Trophoblast cell (in vitro differentiated cells and primary cell): ENCODE measurements at regions not wholly inside any gene's neighbourhood (a gene's known extent, or its start where the extent isn't known, plus 50 kb on each side); places are given as distances from the start of the nearest gene placed in this dataset.

Source experiments
- DNase-seq, 2 donors: peaks; one replicate each; pipeline ENCODE4 v3.0.0-alpha.2; 2016
- H2AFZ ChIP-seq: 2 replicates; pipeline ENCODE4 v1.6.1; 2013; ENCODE audit warnings: low read length, moderate library complexity, mild to moderate bottlenecking; ENCODE audit not compliant: insufficient read depth, poor library complexity
- H2AK5ac ChIP-seq: 2 replicates; pipeline ENCODE4 v1.6.1; 2013; ENCODE audit warnings: mild to moderate bottlenecking, low read length
- H2BK120ac ChIP-seq: 2 replicates; pipeline ENCODE4 v1.6.1; 2013; ENCODE audit warnings: low read length, mild to moderate bottlenecking, moderate library complexity; ENCODE audit not compliant: insufficient read depth, poor library complexity
- H2BK12ac ChIP-seq: 2 replicates; pipeline ENCODE4 v1.6.1; 2013; ENCODE audit warnings: mild to moderate bottlenecking, low read length, moderate library complexity
- H2BK5ac ChIP-seq: 2 replicates; pipeline ENCODE4 v1.6.1; 2013; ENCODE audit warnings: low read length, low read depth, moderate library complexity, mild to moderate bottlenecking; ENCODE audit not compliant: poor library complexity
- H3K14ac ChIP-seq: 2 replicates; pipeline ENCODE4 v1.6.1; 2013; ENCODE audit warnings: mild to moderate bottlenecking, low read length
- H3K18ac ChIP-seq: 2 replicates; pipeline ENCODE4 v1.6.1; 2013; ENCODE audit warnings: mild to moderate bottlenecking, low read length
- H3K23ac ChIP-seq: 2 replicates; pipeline ENCODE4 v1.6.1; 2013; ENCODE audit warnings: low read length
- H3K27ac ChIP-seq: 2 replicates; pipeline ENCODE4 v1.5.1; 2013; ENCODE audit warnings: low read depth, mild to moderate bottlenecking, inconsistent platforms, low read length, moderate library complexity
- H3K27me3 ChIP-seq: 2 replicates; pipeline ENCODE4 v1.6.1; 2013; ENCODE audit warnings: inconsistent platforms, mild to moderate bottlenecking, low read length, moderate library complexity; ENCODE audit not compliant: insufficient read depth
- H3K36me3 ChIP-seq, 2 experiments: 1 replicate in 1 of 2; 2 replicates in 1 of 2; pipeline ENCODE4 v1.6.1; 2013; ENCODE audit warnings: low read length in 2 of 2, mild to moderate bottlenecking in 2 of 2, moderate library complexity in 1 of 2; ENCODE audit not compliant: insufficient read depth in 2 of 2, control insufficient read depth in 1 of 2
- H3K4ac ChIP-seq: 2 replicates; pipeline ENCODE4 v1.6.1; 2013; ENCODE audit warnings: low read depth, mild to moderate bottlenecking, low read length, moderate library complexity
- H3K4me1 ChIP-seq, 2 experiments: 1 replicate in 1 of 2; 2 replicates in 1 of 2; pipeline ENCODE4 v1.6.1; 2013; ENCODE audit warnings: low read length in 2 of 2, mild to moderate bottlenecking in 2 of 2, moderate library complexity in 1 of 2; ENCODE audit not compliant: insufficient read depth in 2 of 2, control insufficient read depth in 1 of 2
- H3K4me2 ChIP-seq: 2 replicates; pipeline ENCODE4 v1.6.1; 2013; ENCODE audit warnings: inconsistent platforms, mild to moderate bottlenecking, low read length, moderate library complexity
- H3K4me3 ChIP-seq: 2 replicates; pipeline ENCODE4 v1.5.1; 2013; ENCODE audit warnings: mild to moderate bottlenecking, low read depth, low read length, inconsistent platforms
- H3K79me1 ChIP-seq: one replicate; pipeline ENCODE4 v1.6.1; 2013; ENCODE audit warnings: low read length
- H3K79me2 ChIP-seq: 2 replicates; pipeline ENCODE4 v1.6.1; 2013; ENCODE audit warnings: low read length, mild to moderate bottlenecking; ENCODE audit not compliant: control insufficient read depth, insufficient read depth, poor library complexity
- H3K9ac ChIP-seq: 2 replicates; pipeline ENCODE4 v1.6.1; 2013; ENCODE audit warnings: mild to moderate bottlenecking, low read length
- H3K9me3 ChIP-seq: 2 replicates; pipeline ENCODE4 v1.6.1; 2013; ENCODE audit warnings: low read depth, mild to moderate bottlenecking, control low read depth, inconsistent platforms, low read length; ENCODE audit not compliant: insufficient read depth
- H4K12ac ChIP-seq: 2 replicates; pipeline ENCODE4 v1.6.1; 2013; ENCODE audit warnings: low read depth, mild to moderate bottlenecking, low read length, moderate library complexity
- H4K8ac ChIP-seq: 2 replicates; pipeline ENCODE4 v1.6.1; 2013; ENCODE audit warnings: low read depth, mild to moderate bottlenecking, low read length, moderate library complexity
- H4K91ac ChIP-seq: one replicate; pipeline ENCODE4 v1.6.1; 2013; ENCODE audit warnings: low read depth, mild to moderate bottlenecking, low read length, moderate library complexity
- WGBS: extraction: QIAGEN DNeasy Blood & Tissue Kit; methylation state at CpG from one replicate; pipeline ENCODE4 v1.1.7; 2013; ENCODE audit warnings: missing lambda C conversion rate; ENCODE audit not compliant: insufficient read length, insufficient coverage; ENCODE audit errors: extremely low coverage; 5-methylcytosine and 5-hydroxymethylcytosine counted together

DNA sequence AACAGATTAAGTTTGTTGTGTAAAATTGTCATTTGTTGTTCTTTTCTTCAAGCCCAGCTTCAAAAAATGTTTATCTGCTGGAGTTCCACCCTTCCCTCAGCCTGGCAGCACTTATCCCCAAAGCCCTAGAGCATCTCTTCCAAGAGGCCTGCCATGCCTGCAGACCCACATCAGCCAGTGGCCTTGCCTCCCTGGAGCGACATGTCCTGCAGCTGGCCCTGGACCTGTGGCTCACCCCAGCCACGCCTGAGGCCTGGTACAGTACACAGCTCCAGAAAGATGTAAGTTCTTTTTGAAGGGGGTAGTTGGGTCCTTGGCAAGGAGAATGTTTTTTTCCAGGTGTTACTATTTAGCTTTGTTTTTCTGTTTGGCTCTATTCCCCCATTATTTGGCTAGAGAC, 124.8 kb downstream of the CD164 start:
- no peak overlapping the region for H3K23ac ChIP-seq
- H3K27ac ChIP-seq = no peak overlapping the region
- no peak overlapping the region for H3K4ac ChIP-seq
- DNase-seq = no peak
- no peak overlapping the region for H3K4me2 ChIP-seq
- no peak overlapping the region for H3K4me3 ChIP-seq
- WGBS = no CpG with 5 or more reads among the region's 2 CpGs
- no peak overlapping the region for H4K8ac ChIP-seq
- H4K91ac ChIP-seq = no peak overlapping the region
- no peaks in the 10 kb centered on the region for H3K27me3 ChIP-seq
- no peak overlapping the region for H2AFZ ChIP-seq
- no peaks in the 10 kb centered on the region for H3K36me3 ChIP-seq
- H3K9ac ChIP-seq = no peak overlapping the region
- H3K18ac ChIP-seq = no peak overlapping the region
- no peak overlapping the region for H4K12ac ChIP-seq
- H3K4me1 ChIP-seq = peaks cover 0 to 3% of the 10 kb centered on the region in 2 experiments
- H2AK5ac ChIP-seq = no peak overlapping the region
- no peaks in the 10 kb centered on the region for H3K79me2 ChIP-seq
- H3K9me3 ChIP-seq = no peaks in the 10 kb centered on the region
- H3K14ac ChIP-seq = no peak overlapping the region
- H2BK12ac ChIP-seq = no peak overlapping the region
- no peaks in the 10 kb centered on the region for H3K79me1 ChIP-seq
- no peak overlapping the region for H2BK5ac ChIP-seq
- H2BK120ac ChIP-seq = no peak overlapping the region

- H3K4me1 ChIP-seq = peaks cover 0 to 3% of the 10 kb centered on the region in 2 experiments
- no peak overlapping the region for H3K14ac ChIP-seq
- no peak overlapping the region for H4K12ac ChIP-seq
- H3K4ac ChIP-seq = no peak overlapping the region
- no peak overlapping the region for H2AK5ac ChIP-seq
- no peaks in the 10 kb centered on the region for H3K27me3 ChIP-seq
- DNase-seq = no peak
- H2BK5ac ChIP-seq = no peak overlapping the region
- no peak overlapping the region for H3K9ac ChIP-seq
- H3K18ac ChIP-seq = no peak overlapping the region
- H3K36me3 ChIP-seq = no peaks in the 10 kb centered on the region
- WGBS = no CpG with 5 or more reads among the region's 4 CpGs
- no peak overlapping the region for H3K23ac ChIP-seq
- H3K79me1 ChIP-seq = no peaks in the 10 kb centered on the region
- H3K4me2 ChIP-seq = no peak overlapping the region
- H4K91ac ChIP-seq = no peak overlapping the region
- no peak overlapping the region for H3K4me3 ChIP-seq
- H2AFZ ChIP-seq = no peak overlapping the region
- H3K9me3 ChIP-seq = no peaks in the 10 kb centered on the region
- no peak overlapping the region for H2BK120ac ChIP-seq
- no peak overlapping the region for H3K27ac ChIP-seq
- H4K8ac ChIP-seq = no peak overlapping the region
- H2BK12ac ChIP-seq = no peak overlapping the region
- no peaks in the 10 kb centered on the region for H3K79me2 ChIP-seq
Measured at GRCh38 chr6:109255946-109256640, 126.2 kb downstream of the CD164 start.

DNA sequence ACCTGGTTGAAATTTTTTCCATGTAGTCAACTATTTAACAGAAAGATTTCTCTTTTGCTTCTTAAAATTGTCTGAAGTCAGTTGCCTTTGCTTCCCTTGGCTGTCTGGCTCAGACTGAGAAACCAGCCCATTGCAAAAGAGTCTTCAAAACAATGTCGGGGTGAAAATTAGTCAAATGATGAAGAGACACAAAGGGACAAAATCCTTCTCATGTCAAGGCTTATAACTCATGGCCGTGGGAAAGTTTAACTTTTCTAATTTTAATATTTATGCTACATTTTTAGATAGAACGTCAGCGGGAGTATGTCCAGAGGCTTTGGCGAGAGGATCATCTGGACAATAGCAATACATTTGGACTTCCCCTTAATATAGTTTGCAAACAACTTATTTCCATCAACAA, 127.2 kb downstream of the CD164 start:
- H2BK120ac ChIP-seq = no peak overlapping the region
- no peaks in the 10 kb centered on the region for H3K36me3 ChIP-seq
- H4K12ac ChIP-seq = no peak overlapping the region
- H4K8ac ChIP-seq = no peak overlapping the region
- no peak overlapping the region for H2BK12ac ChIP-seq
- H4K91ac ChIP-seq = no peak overlapping the region
- no peaks in the 10 kb centered on the region for H3K79me2 ChIP-seq
- no peak overlapping the region for H3K23ac ChIP-seq
- no peak overlapping the region for H3K14ac ChIP-seq
- no peak overlapping the region for H3K4me3 ChIP-seq
- DNase-seq = no peak
- H3K4me1 ChIP-seq = no peaks in the 10 kb centered on the region
- H2AK5ac ChIP-seq = no peak overlapping the region
- no peak overlapping the region for H3K4ac ChIP-seq
- no peak overlapping the region for H3K4me2 ChIP-seq
- H2AFZ ChIP-seq = no peak overlapping the region
- no peak overlapping the region for H2BK5ac ChIP-seq
- no peak overlapping the region for H3K27ac ChIP-seq
- WGBS = no CpG with 5 or more reads among the region's 5 CpGs
- no peaks in the 10 kb centered on the region for H3K79me1 ChIP-seq
- no peaks in the 10 kb centered on the region for H3K9me3 ChIP-seq
- no peak overlapping the region for H3K18ac ChIP-seq
- no peaks in the 10 kb centered on the region for H3K27me3 ChIP-seq
- no peak overlapping the region for H3K9ac ChIP-seq

GRCh38 chr6:109253366-109253765, 128.9 kb downstream of the CD164 start:
- no peak overlapping the region for H3K4me2 ChIP-seq
- no peak overlapping the region for H4K12ac ChIP-seq
- H3K4me3 ChIP-seq = no peak overlapping the region
- H4K8ac ChIP-seq = no peak overlapping the region
- H3K79me1 ChIP-seq = no peaks in the 10 kb centered on the region
- no peak overlapping the region for H3K27ac ChIP-seq
- H4K91ac ChIP-seq = no peak overlapping the region
- H2BK12ac ChIP-seq = no peak overlapping the region
- H3K79me2 ChIP-seq = no peaks in the 10 kb centered on the region
- no peaks in the 10 kb centered on the region for H3K4me1 ChIP-seq
- no peak overlapping the region for H3K4ac ChIP-seq
- H3K36me3 ChIP-seq = no peaks in the 10 kb centered on the region
- H2AK5ac ChIP-seq = no peak overlapping the region
- no peaks in the 10 kb centered on the region for H3K27me3 ChIP-seq
- DNase-seq = no peak
- H3K14ac ChIP-seq = no peak overlapping the region
- H3K23ac ChIP-seq = no peak overlapping the region
- H2BK5ac ChIP-seq = no peak overlapping the region
- no peaks in the 10 kb centered on the region for H3K9me3 ChIP-seq
- no peak overlapping the region for H2AFZ ChIP-seq
- H3K9ac ChIP-seq = no peak overlapping the region
- no peak overlapping the region for H3K18ac ChIP-seq
- H2BK120ac ChIP-seq = no peak overlapping the region
